SK-N-MC (cell line): ENCODE measurements at regions not wholly inside any gene's neighbourhood (a gene's known extent, or its start where the extent isn't known, plus 50 kb on each side); places are given as distances from the start of the nearest gene placed in this dataset.

Source experiments
- EZH2 ChIP-seq: fragments of 200-600 bp; sonication (generic); IDR thresholded peaks from one replicate; pipeline ENCODE4 v1.6.1; 2017; ENCODE audit warnings: antibody characterized with exemption
- POLR2AphosphoS5 ChIP-seq: IDR thresholded peaks from 2 replicates; pipeline ENCODE4 v1.6.1; 2012; ENCODE audit warnings: mild to moderate bottlenecking, low read depth, low read length, borderline replicate concordance

- no peak for TF ChIP-seq EZH2
- no peak for TF ChIP-seq POLR2AphosphoS5
Measured at GRCh38 chr5:96058084-96058483, 96.4 kb upstream of the ELL2 start.
